NB4 (cell line): ENCODE measurements at regions not wholly inside any gene's neighbourhood (a gene's known extent, or its start where the extent isn't known, plus 50 kb on each side); places are given as distances from the start of the nearest gene placed in this dataset.

ENCODE experiments used
- CTCF ChIP-seq: IDR thresholded peaks from one replicate; pipeline ENCODE4 v1.5.1; 2012; ENCODE audit warnings: low read depth, low read length
- MAX ChIP-seq: IDR thresholded peaks from 2 replicates; pipeline ENCODE4 v1.6.1; 2011; ENCODE audit warnings: low read depth, low read length
- MYC ChIP-seq: IDR thresholded peaks from 2 replicates; pipeline ENCODE4 v1.6.1; 2011; ENCODE audit warnings: low read depth, low read length
- POLR2A ChIP-seq: IDR thresholded peaks from 2 replicates; pipeline ENCODE4 v1.6.1; 2011; ENCODE audit warnings: mild to moderate bottlenecking; ENCODE audit not compliant: insufficient read length; ENCODE audit errors: extremely low read depth

- TF ChIP-seq CTCF (no peak), POLR2A (no peak), MAX (no peak), MYC (no peak)
These were observed 265.1 kb downstream of the SH3BP4 start for GRCh38 chr2:235216901-235217300.
